Kidney (tissue), 13 donors: ENCODE measurements at regions not wholly inside any gene's neighbourhood (a gene's known extent, or its start where the extent isn't known, plus 50 kb on each side); places are given as distances from the start of the nearest gene placed in this dataset.

ENCODE experiments used
- DNase-seq, 5 donors: peaks; one replicate each; pipeline ENCODE4 v3.0.0-alpha.2; 2013 to 2020
- FAIRE-seq: peaks from 2 replicates; lab custom pipeline; 2012; peaks lifted over from hg19 to GRCh38; lab: Jason Lieb, UNC
- H3K27ac ChIP-seq, 2 donors: one replicate each; pipeline ENCODE4 v1.7.0; 2013; ENCODE audit warnings: low read depth in 2 of 2, low read length in 2 of 2, inconsistent platforms in 1 of 2
- H3K27me3 ChIP-seq: one replicate; pipeline ENCODE4 v1.7.1; 2013; ENCODE audit warnings: low read length, inconsistent platforms; ENCODE audit not compliant: control insufficient read depth, insufficient read depth
- H3K36me3 ChIP-seq, 3 donors: one replicate each; pipeline versions ENCODE4 v1.7.0 to v1.7.1; 2013; ENCODE audit warnings: low read length in 3 of 3, control low read depth in 1 of 3, inconsistent platforms in 1 of 3; ENCODE audit not compliant: insufficient read depth in 3 of 3, control insufficient read depth in 2 of 3
- H3K4me1 ChIP-seq, 3 donors: one replicate each; pipeline versions ENCODE4 v1.7.0 to v1.7.1; 2013; ENCODE audit warnings: low read length in 3 of 3, inconsistent platforms in 1 of 3, low read depth in 1 of 3; ENCODE audit not compliant: control insufficient read depth in 2 of 3, insufficient read depth in 2 of 3
- H3K4me3 ChIP-seq, 3 donors: one replicate each; pipeline versions ENCODE4 v1.7.0 to v1.8.1; 2013; ENCODE audit warnings: low read length in 3 of 3, control low read depth in 1 of 3, inconsistent platforms in 1 of 3
- H3K9ac ChIP-seq, 3 donors: one replicate each; pipeline versions ENCODE4 v1.7.0 to v1.7.1; 2013; ENCODE audit warnings: low read length in 3 of 3, control low read depth in 1 of 3, inconsistent platforms in 1 of 3
- H3K9me3 ChIP-seq, 3 donors: one replicate each; pipeline versions ENCODE4 v1.7.0 to v1.7.1; 2013; ENCODE audit warnings: low read length in 3 of 3, control low read depth in 1 of 3, inconsistent platforms in 1 of 3; ENCODE audit not compliant: control insufficient read depth in 2 of 3, insufficient read depth in 1 of 3
- CTCF ChIP-seq: IDR thresholded peaks from 3 replicates; pipeline ENCODE4 v1.5.1; 2012; ENCODE audit warnings: mild to moderate bottlenecking, moderate library complexity, borderline replicate concordance; ENCODE audit not compliant: insufficient read depth; ENCODE audit errors: extremely low read depth
- intact Hi-C: fragments of 100-400 bp; cut with DNase I; formaldehyde crosslinking; loops from one replicate; pipeline ENCODE4 v1.11.1; 2022
- donor health status: control.
- donor health status: control.
- donor health status: control.
- donor health status: control.
- donor health status: control.
- donor health status: DM: yes; HTN: yes; CAD: no.
- donor health status: Normal renal cell carcinoma (clear cell type).

DNA sequence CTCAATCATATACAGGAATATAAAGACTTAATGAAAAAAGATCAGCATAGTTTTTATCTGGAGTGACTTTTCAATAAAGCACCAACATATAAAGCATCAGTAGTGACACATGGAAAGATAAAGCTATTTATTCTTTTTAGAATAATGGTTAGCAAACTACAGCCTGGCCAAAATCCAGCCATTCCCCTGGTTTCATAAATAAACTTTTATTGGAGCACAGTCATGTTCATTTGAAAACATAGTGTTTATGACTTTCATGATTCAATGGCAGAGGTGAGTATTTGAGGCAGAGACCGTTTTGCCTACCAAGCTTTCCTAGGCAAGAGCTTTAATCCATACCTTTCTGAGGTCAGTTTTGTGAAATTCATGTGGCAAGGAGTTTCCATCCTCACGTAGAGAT lies 153.5 kb downstream of the RPS12 start:
- no peak for TF ChIP-seq CTCF
- Histone ChIP-seq H3K4me1 (no peaks in the 10 kb centered on the region), H3K27me3 (no peaks in the 10 kb centered on the region), H3K9me3 (no peaks in the 10 kb centered on the region), H3K9ac (no peak overlapping the region), H3K36me3 (no peaks in the 10 kb centered on the region), H3K4me3 (no peak overlapping the region), H3K27ac (no peak overlapping the region)
- FAIRE-seq (no peak), DNase-seq (peak in 1 of 5 donors; percentile 15)
- intact Hi-C loops = no loop called here

DNA sequence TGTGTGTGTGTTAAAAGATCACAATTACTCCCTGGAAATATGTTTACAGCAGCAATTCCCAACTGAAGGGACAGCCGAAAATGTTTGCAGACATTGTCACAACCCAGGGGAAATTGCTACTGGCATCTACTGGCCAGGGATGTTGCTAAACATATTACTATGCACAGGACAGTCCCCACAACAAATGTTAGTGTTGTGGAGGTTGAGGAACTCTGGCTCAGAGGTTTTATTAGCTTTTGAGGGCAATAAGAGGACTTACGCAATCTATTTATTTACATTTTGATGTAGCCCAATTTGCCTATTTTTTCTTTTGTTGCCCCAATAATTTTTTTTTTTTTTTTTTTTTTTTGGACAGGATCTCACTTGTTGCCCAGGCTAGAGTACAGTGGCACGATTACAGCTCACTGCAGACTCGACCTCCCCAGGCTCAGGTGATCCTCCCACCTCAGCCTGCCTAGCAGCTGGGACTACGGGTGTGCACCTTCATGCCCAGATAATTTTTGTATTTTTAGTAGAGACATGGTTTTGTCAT lies 154.1 kb downstream of the RPS12 start:
- H3K4me1 ChIP-seq = no peaks in the 10 kb centered on the region
- H3K4me3 ChIP-seq = no peak overlapping the region
- TF ChIP-seq CTCF = no peak
- H3K36me3 ChIP-seq = no peaks in the 10 kb centered on the region
- no peaks in the 10 kb centered on the region for H3K9me3 ChIP-seq
- intact Hi-C loops = no loop called here
- no peaks in the 10 kb centered on the region for H3K27me3 ChIP-seq
- no peak overlapping the region for H3K9ac ChIP-seq
- DNase-seq (no peak), FAIRE-seq (no peak)
- no peak overlapping the region for H3K27ac ChIP-seq

DNA sequence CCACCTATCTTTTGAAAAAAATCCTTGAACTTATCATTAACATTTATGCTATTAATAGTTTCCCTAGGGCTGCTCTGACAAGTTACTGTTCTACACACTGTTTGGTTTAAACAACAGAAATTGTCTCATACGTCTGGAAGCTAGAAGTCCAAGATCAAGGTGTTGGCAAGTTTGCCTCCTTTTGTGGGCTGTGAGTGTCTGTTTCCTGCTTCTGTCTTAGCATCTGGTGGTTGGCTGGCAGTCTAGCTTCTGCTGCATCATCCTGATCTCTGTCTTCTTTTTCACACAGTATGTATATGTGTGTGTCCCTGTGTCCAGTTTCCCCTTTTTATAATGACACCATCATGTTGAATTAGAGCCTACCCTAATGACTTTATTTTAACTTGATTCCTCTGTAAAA lies 154.8 kb downstream of the RPS12 start:
- no peak overlapping the region for H3K27ac ChIP-seq
- H3K4me3 ChIP-seq = no peak overlapping the region
- no peak for TF ChIP-seq CTCF
- DNase-seq (no peak), FAIRE-seq (no peak)
- H3K36me3 ChIP-seq = no peaks in the 10 kb centered on the region
- H3K9me3 ChIP-seq = no peaks in the 10 kb centered on the region
- H3K4me1 ChIP-seq = no peaks in the 10 kb centered on the region
- intact Hi-C loops = no loop called here
- H3K9ac ChIP-seq = no peak overlapping the region
- no peaks in the 10 kb centered on the region for H3K27me3 ChIP-seq

DNA sequence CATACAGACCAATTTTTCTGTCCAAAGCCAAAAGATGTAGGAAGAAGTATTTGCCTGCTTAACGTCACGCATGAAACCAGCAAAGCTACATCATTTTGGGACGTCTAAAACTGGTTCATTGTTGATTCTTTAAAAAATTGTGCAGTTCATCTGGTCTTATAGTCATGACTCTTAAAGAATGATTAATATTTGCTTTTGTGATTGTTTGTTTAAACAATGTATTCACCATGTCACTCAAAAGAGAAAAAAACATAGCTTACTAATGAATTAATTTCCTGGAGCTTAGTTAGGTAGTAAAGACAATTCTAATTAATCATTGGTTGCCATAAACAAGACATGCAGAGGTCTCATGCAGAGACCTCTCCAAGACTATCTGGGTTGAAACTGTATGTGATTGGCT lies 157.3 kb downstream of the RPS12 start:
- TF ChIP-seq CTCF = no peak
- Histone ChIP-seq H3K36me3 (no peaks in the 10 kb centered on the region), H3K4me1 (no peaks in the 10 kb centered on the region), H3K9me3 (no peaks in the 10 kb centered on the region), H3K27ac (no peak overlapping the region), H3K4me3 (no peak overlapping the region), H3K27me3 (no peaks in the 10 kb centered on the region), H3K9ac (no peak overlapping the region)
- FAIRE-seq = no peak
- intact Hi-C loops = no loop called here
- no peak for DNase-seq
